Lower lobe of right lung (tissue), 2 donors: ENCODE measurements at regions not wholly inside any gene's neighbourhood (a gene's known extent, or its start where the extent isn't known, plus 50 kb on each side); places are given as distances from the start of the nearest gene placed in this dataset.

ENCODE experiments used
- ATAC-seq, 2 donors: fragments of 200-7000 bp; cut with Tn5 transposase; one replicate each; pipeline ENCODE4 v1.9.1; 2020 to 2022; ENCODE audit warnings: mild to moderate bottlenecking in 2 of 2, moderate library complexity in 2 of 2
- DNase-seq: peaks from one replicate; pipeline ENCODE4 v3.0.0-alpha.2; 2020
- H3K27ac ChIP-seq: fragments of 200-600 bp; one replicate; pipeline ENCODE4 v1.8.0; 2022
- H3K27me3 ChIP-seq: fragments of 200-600 bp; one replicate; pipeline ENCODE4 v1.8.0; 2022; ENCODE audit warnings: low read depth
- H3K36me3 ChIP-seq: fragments of 200-600 bp; one replicate; pipeline ENCODE4 v1.8.0; 2022; ENCODE audit warnings: mild to moderate bottlenecking
- H3K4me1 ChIP-seq: fragments of 200-600 bp; one replicate; pipeline ENCODE4 v1.8.0; 2022
- H3K4me3 ChIP-seq: fragments of 200-600 bp; one replicate; pipeline ENCODE4 v1.8.0; 2022; ENCODE audit warnings: mild to moderate bottlenecking
- H3K9me3 ChIP-seq: fragments of 200-600 bp; one replicate; pipeline ENCODE4 v1.8.0; 2022
- intact Hi-C: fragments of 100-400 bp; cut with DNase I; formaldehyde crosslinking; loops from one replicate; pipeline ENCODE4 v1.11.0; 2022
- TF ChIP-seq, protein P1 (sequence below): fragments of 200-600 bp; IDR thresholded peaks from one replicate; pipeline ENCODE4 v1.8.0; 2022; ENCODE audit warnings: antibody characterized with exemption, mild to moderate bottlenecking
- donor health status: DM: no; HTN: yes; CAD: no; lungs with severe emphysema.

DNA sequence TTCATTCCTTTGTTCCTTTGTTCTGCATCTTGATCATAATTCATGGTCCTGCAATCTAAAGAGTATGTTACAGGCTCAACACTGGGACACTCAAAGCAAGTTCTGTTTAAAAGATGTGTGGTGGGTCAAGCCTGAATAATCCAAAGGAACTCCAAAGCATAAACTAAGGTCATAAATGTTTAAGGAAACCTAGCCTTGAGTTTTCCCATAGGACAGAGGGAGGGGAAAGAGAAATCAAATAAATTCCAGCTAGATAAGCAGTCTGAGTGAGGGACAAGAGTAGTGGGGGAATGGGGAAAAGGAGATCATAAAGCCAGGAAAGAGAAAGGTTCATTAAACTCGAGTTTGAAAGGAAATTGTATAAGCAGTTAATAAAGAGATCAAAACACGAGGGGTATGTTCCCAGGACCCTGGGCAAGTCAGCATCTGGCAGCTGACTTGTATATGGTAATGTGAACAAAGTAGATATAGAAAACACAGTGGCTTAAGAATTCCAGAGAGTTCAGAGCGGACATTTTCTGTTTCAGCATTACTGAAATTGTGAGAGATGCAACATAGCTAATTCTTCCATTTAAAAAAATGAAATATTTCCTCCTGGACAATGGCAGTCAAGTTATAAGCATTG, 125.8 kb upstream of the EDNRA start:
- ATAC-seq (no peak), DNase-seq (no peak)
- Histone ChIP-seq H3K27me3 (no peaks in the 10 kb centered on the region), H3K27ac (no peak overlapping the region), H3K9me3 (no peaks in the 10 kb centered on the region), H3K36me3 (no peaks in the 10 kb centered on the region), H3K4me3 (no peak overlapping the region), H3K4me1 (no peaks in the 10 kb centered on the region)
- TF ChIP-seq, protein P1, sequence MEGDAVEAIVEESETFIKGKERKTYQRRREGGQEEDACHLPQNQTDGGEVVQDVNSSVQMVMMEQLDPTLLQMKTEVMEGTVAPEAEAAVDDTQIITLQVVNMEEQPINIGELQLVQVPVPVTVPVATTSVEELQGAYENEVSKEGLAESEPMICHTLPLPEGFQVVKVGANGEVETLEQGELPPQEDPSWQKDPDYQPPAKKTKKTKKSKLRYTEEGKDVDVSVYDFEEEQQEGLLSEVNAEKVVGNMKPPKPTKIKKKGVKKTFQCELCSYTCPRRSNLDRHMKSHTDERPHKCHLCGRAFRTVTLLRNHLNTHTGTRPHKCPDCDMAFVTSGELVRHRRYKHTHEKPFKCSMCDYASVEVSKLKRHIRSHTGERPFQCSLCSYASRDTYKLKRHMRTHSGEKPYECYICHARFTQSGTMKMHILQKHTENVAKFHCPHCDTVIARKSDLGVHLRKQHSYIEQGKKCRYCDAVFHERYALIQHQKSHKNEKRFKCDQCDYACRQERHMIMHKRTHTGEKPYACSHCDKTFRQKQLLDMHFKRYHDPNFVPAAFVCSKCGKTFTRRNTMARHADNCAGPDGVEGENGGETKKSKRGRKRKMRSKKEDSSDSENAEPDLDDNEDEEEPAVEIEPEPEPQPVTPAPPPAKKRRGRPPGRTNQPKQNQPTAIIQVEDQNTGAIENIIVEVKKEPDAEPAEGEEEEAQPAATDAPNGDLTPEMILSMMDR = no peak
- intact Hi-C loops = no loop called here

DNA sequence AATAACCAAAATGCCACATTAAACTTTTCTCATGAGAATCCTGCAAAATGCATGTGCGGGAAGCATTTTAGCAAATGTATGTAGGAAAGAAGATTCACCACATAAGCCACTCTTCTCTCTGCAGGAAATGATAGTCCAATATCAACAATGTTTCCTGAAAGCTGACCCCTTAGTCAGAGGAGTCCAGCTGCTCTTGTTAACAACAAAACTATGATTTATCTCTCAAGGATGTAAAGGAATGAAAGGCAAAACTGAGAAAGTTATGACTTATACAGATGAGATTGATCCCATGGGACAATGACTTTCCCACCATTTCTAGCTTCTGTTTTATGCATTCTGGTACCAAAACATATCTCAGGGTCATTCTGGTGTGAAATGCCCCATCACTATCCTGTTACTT, 125.0 kb upstream of the EDNRA start:
- H3K27ac ChIP-seq = no peak overlapping the region
- no peak for DNase-seq
- no peaks in the 10 kb centered on the region for H3K36me3 ChIP-seq
- TF ChIP-seq, protein P1 = no peak
- no peak overlapping the region for H3K4me3 ChIP-seq
- H3K4me1 ChIP-seq = peaks cover 5% of the 10 kb centered on the region
- no peak for ATAC-seq
- no peaks in the 10 kb centered on the region for H3K27me3 ChIP-seq
- H3K9me3 ChIP-seq = no peaks in the 10 kb centered on the region
- intact Hi-C loops = no loop called here

DNA sequence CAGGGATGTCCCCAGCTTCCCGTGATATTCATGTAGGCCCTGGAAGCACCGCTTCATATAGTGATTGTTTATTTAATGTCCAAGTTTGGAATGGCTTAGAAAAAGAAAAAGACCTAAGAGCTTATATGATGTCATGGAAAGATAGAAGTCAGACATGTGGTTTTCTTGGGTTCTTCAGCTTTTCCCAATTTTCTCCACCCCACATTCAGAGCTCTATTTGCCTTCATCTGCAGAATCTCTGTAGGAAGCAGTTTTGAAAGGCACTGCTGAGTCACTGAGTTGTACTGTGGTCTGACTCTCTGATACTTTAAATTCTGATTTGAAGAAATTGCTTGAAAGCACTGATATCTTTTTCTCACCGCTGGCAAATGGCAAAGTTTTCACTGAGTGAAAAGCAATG, 120.6 kb upstream of the EDNRA start:
- Histone ChIP-seq H3K4me1 (peaks cover 34% of the 10 kb centered on the region), H3K9me3 (no peaks in the 10 kb centered on the region), H3K4me3 (no peak overlapping the region), H3K27me3 (no peaks in the 10 kb centered on the region), H3K36me3 (no peaks in the 10 kb centered on the region), H3K27ac (peak overlapping the region; percentile 39)
- intact Hi-C loops = no loop called here
- TF ChIP-seq, protein P1 = no peak
- DNase-seq = no peak
- ATAC-seq = no peak

DNA sequence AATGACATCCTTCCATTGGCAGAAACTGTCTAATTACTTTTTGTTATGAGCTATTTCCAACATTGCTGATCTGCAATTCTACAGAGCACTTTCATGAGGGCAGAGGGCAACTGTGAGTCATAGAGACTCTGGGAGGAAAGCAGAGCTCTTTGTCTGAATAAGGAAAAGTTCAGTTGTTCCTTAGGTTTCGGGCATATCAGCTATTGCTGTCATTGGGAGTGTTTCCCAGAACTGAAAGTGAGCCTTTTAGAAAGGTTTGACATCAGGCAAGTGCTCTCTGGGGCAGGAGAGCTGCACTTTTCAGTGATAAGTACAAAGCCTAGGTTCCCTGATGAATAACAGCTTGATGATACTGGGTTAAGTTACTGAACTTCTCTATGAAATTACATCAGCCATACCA, 119.2 kb upstream of the EDNRA start:
- TF ChIP-seq, protein P1 = no peak
- peaks cover 34% of the 10 kb centered on the region for H3K4me1 ChIP-seq
- H3K27ac ChIP-seq = peak overlapping the region; percentile 83
- H3K36me3 ChIP-seq = no peaks in the 10 kb centered on the region
- no peaks in the 10 kb centered on the region for H3K9me3 ChIP-seq
- intact Hi-C loops = no loop called here
- ATAC-seq (peak; percentile 71 to 85), DNase-seq (no peak)
- H3K4me3 ChIP-seq = no peak overlapping the region
- H3K27me3 ChIP-seq = no peaks in the 10 kb centered on the region

DNA sequence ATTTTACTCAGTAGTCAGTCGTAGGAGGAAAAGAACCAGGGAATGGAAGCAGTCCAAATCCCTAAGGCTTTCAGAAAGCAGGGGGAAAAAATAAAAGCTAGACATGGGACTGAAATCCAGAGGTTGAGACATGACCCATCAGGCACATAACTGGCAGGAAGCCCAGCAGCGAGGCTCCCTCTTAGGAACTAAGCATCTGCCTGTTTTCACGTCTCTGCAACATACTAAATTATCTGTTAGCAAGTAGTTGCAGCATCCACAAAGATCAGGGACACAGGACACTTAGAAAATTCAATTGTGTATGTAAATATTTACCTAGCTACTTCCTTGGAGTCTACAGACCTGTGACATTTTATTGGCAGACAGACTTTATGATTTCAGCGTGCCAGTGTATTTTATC, 118.0 kb upstream of the EDNRA start:
- ATAC-seq = peak; percentile 58 to 68
- peak overlapping the region; percentile 83 for H3K27ac ChIP-seq
- TF ChIP-seq, protein P1 = no peak

More for the DNA sequence above, 118.0 kb upstream of the EDNRA start:
- peak; percentile 61 for DNase-seq
- no peak overlapping the region for H3K4me3 ChIP-seq
- H3K9me3 ChIP-seq = no peaks in the 10 kb centered on the region
- H3K27me3 ChIP-seq = no peaks in the 10 kb centered on the region
- intact Hi-C loops = no loop called here
- peaks cover 34% of the 10 kb centered on the region for H3K4me1 ChIP-seq
- no peaks in the 10 kb centered on the region for H3K36me3 ChIP-seq
